Eye (tissue), 1 donor: ENCODE measurements at regions not wholly inside any gene's neighbourhood (a gene's known extent, or its start where the extent isn't known, plus 50 kb on each side); places are given as distances from the start of the nearest gene placed in this dataset.
"Not testable (repeated sequence)": the region's sequence is repeated elsewhere in the genome, so short reads cannot be mapped to it uniquely, and the experiment has no call there.

Experiments used
- DNase-seq: peaks from one replicate; pipeline ENCODE4 v3.0.0-alpha.2; 2015

DNA sequence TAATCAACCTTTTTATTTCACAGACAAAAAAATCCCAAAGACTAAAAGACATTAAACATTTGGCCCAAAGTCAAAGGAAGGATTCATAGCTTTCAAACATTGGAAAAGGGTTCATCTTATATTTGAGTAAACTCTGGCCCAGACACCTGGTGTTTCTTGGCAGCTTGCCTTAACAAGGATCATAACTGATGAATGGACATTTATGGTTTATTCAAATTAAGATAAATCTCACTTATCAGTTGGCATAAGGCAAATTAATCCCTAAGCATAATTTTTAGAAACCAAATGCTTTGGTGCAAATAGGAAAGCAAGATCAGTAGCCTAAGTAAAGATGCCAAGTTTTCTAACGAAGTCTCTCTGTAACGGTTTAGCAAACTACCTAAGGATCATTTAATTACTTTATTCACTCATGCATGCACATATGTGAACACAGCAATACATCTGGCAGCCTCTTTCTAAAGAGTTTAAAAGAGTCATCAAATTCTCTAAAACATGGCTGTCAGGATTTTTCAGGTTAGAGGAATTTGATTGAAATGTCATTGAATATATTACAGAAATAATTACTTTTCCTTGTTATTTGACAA lies 323.4 kb upstream of the RBMS1 start:
- DNase-seq = peak; percentile 26

DNA sequence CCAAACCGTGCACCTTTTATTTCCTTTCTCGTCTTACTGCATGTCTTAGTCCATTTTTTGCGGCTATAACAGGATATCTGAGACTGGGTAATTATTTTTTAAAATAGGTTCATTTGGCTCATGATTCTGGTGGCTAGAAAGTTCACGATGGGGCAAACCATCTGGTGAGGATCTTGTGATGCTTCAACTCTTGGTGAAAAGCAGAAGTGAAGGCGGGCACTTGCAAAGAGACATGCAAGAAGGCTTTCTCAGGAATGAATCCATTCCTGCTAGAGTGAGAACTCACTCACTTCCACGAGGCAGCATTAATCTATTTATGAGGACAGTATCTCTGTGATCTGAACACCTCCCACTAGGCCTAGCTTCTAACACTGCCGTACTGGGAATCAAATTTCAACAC lies 327.1 kb upstream of the RBMS1 start:
- DNase-seq = no peak

- DNase-seq = no peak
These were observed 328.4 kb upstream of the RBMS1 start for GRCh38 chr2:160822006-160822405.

GRCh38 chr2:160825433-160825832 lies 331.8 kb upstream of the RBMS1 start:
- DNase-seq = no peak

DNA sequence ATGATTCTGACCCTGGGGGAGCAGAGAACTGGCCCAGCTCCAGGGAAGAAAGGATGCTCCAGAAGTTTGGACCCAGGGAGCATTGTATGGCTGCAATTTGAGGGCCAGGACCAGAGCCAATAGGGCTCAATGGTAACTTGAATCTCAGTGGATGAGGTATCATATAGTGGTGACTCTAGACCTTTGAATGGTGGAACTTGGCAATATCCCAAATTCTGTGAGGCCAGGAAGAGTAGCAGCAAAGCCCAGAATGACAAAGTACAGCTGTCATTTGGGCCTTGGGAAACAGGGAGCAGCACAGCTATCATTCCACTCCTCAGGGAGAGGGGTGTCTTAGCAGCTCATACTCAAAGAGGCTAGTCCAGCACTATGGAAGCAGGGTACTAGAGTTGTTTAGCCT lies 332.9 kb upstream of the RBMS1 start:
- DNase-seq = no peak

- no peak for DNase-seq
These were observed 332.2 kb upstream of the TANK start for GRCh38 chr2:160828076-160828475.

GRCh38 chr2:160832381-160832780 lies 327.8 kb upstream of the TANK start:
- not testable (repeated sequence) for DNase-seq

- no peak for DNase-seq
These were observed 325.1 kb upstream of the TANK start for GRCh38 chr2:160835166-160835565.

DNA sequence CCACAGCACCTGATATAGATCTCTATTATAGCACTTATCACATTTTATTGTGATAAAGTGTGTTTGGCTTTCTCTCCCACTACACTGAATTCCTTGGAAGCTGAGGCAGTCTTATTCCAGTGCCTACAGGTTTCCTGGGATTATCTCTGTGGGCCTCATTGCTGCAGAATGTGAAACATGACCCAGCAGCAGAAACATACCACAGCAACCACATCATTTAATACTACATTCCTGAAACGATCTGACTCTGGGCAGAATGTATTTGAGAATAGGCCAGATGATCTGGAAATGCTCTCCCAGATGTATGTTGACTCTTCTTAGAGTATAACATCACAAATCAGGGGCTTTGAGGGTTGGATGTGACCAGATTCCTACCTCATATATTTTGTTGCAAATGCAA lies 323.5 kb upstream of the TANK start:
- peak; percentile 66 for DNase-seq

GRCh38 chr2:160837416-160837815 lies 322.8 kb upstream of the TANK start:
- DNase-seq = no peak

- no peak for DNase-seq
These were observed 322.1 kb upstream of the TANK start for GRCh38 chr2:160838147-160838546.

GRCh38 chr2:160838691-160839090 lies 321.5 kb upstream of the TANK start:
- no peak for DNase-seq

GRCh38 chr2:160842286-160842685 lies 317.9 kb upstream of the TANK start:
- DNase-seq = no peak

- DNase-seq = no peak
These were observed 301.1 kb upstream of the TANK start for GRCh38 chr2:160859096-160859495.

GRCh38 chr2:160862226-160862625 lies 298.0 kb upstream of the TANK start:
- DNase-seq = no peak

DNA sequence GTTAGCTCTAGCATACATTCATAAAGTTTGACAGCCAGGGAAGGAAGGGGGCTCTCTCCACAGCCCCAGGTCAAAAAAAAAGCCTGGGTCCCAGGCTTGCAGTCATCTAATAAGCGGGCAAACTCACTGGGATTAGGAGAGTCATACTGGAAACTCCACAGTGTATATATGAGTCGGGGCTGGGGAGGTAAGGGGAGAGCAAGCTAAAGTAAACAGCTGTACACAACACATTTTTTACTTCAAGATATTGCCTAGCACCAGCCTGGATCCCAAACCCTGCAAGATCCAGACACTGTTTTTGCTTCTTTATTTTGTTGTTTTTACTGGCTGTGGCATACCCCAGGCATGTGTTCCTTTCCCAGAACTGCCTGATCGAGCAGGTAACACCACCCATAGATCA lies 291.3 kb upstream of the TANK start:
- DNase-seq = no peak

DNA sequence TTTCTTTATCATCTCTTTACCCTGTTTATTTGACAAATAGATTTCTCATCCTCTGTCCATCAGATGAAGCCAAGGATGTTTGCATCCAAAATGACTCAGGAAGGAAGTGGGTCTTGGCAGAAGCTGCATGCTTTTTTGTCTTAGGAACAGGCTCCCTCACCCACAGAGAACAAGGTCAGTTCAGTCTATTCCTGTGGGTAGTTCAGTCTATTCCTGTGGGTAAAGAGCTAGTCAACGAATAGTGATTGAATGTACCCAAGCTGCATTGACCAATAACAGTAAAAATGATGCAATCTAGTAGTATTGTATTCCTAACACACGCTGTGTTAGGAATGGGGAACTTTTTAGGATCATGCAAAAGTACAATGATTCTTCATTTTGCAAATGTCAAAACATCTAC lies 290.8 kb upstream of the TANK start:
- DNase-seq = no peak

GRCh38 chr2:160870729-160871465 lies 289.3 kb upstream of the TANK start:
- DNase-seq = peak; percentile 67

DNA sequence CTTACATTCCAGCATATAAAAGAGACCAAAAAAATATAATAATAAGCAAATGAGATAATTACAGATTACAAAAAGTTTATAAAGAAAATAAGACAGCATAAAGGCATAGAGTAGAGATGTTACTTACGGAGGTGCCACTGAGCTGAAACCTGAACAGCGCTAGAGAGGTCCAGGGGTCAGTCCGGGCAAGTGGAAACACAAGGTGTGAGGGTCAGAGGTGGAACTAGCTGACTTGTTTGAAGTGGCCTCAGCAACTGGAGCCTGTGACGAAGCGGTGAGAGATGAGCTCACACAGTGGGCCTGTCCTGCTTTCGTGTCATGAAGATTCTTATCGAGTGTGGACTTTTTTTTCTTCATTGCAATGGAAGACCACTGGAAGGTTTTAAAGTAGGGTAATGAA lies 288.3 kb upstream of the TANK start:
- no peak for DNase-seq

GRCh38 chr2:160876029-160876428 lies 284.2 kb upstream of the TANK start:
- no peak for DNase-seq

DNA sequence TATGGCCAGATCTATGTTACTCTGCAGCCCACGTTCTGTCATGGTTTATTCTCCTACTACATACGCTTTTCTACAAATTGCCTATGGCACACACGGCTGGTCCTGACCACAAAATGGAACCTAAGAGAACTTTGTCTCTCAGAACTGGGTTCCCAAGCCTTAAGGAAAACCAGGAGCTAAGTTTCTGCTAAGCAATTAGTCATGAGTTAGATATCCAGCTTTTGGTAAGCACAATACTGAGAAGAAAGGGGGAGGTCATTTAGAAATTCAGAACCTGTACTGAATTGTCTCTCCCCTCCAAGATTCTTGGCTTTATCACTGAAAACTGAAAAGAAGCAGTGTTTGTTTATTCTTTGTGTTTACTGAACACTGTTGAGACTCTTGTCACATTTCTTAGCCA lies 283.5 kb upstream of the TANK start:
- DNase-seq = no peak

DNA sequence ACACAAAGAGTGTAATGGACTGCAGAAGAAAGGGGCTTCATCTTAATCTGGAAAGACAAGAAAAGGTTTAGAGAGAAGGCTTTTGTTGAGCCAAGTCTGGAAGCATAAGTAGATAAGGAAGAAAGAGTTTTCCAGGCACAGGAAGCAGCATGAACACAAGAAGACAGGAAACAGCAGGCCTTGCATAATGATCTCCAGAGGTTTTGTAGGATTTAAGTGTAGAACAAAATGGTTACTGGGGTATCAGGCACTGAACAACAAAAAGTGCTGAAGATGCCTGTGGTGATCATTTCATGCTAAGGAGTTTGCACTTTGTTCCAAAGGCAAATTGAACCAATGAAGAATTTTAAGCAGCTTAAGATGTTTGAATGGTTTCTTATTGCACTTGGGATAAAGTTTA lies 281.6 kb upstream of the TANK start:
- DNase-seq = no peak

- no peak for DNase-seq
These were observed 277.3 kb upstream of the TANK start for GRCh38 chr2:160882906-160883305.

GRCh38 chr2:160884056-160884455 lies 276.2 kb upstream of the TANK start:
- DNase-seq = no peak
